Prostate gland (tissue), 2 donors: ENCODE measurements at regions not wholly inside any gene's neighbourhood (a gene's known extent, or its start where the extent isn't known, plus 50 kb on each side); places are given as distances from the start of the nearest gene placed in this dataset.

Experiments used
- POLR2A ChIP-seq: fragments of 450-650 bp; IDR thresholded peaks from one replicate; pipeline ENCODE4 v1.6.1; 2016; ENCODE audit warnings: antibody characterized with exemption, mild to moderate bottlenecking
- POLR2AphosphoS5 ChIP-seq: sonication (generic); formaldehyde crosslinking; IDR thresholded peaks from one replicate; pipeline ENCODE4 v1.6.1; 2017; ENCODE audit warnings: antibody characterized with exemption
- TF ChIP-seq, protein P1 (sequence below), 4 experiments: fragments of 200-600 bp in 2 of 4; fragments of 450-650 bp in 2 of 4; sonication (generic) in 2 of 4; IDR thresholded peaks; 1 replicate in 3 of 4; 2 replicates in 1 of 4; pipeline ENCODE4 v1.5.1; 2016 to 2019; ENCODE audit warnings: antibody characterized with exemption in 4 of 4, mild to moderate bottlenecking in 2 of 4, moderate library complexity in 2 of 4

DNA sequence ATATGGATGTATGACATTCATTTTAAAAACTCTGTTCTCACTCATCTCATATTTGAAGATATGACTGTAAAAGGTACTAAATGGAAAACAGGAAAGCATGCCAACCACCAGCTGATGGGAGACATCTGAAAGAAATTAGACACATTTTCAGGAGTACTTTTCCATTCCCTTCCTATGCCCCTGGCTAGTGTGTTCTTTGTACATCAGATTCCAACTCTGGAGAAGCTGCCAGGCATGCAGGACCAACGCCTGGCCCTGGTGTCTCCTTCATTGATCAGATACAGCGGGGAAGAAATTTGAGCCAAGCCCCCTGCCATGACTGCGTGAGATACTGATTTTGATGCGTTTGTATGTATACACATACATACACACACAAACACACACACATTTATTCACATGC, 599.0 kb upstream of the SYT4 start:
- TF ChIP-seq POLR2A (no peak), POLR2AphosphoS5 (no peak)
- TF ChIP-seq, protein P1, sequence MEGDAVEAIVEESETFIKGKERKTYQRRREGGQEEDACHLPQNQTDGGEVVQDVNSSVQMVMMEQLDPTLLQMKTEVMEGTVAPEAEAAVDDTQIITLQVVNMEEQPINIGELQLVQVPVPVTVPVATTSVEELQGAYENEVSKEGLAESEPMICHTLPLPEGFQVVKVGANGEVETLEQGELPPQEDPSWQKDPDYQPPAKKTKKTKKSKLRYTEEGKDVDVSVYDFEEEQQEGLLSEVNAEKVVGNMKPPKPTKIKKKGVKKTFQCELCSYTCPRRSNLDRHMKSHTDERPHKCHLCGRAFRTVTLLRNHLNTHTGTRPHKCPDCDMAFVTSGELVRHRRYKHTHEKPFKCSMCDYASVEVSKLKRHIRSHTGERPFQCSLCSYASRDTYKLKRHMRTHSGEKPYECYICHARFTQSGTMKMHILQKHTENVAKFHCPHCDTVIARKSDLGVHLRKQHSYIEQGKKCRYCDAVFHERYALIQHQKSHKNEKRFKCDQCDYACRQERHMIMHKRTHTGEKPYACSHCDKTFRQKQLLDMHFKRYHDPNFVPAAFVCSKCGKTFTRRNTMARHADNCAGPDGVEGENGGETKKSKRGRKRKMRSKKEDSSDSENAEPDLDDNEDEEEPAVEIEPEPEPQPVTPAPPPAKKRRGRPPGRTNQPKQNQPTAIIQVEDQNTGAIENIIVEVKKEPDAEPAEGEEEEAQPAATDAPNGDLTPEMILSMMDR (IDR thresholded peaks at IDR 0.05) = no peak
